ENCODE measurements at regions not wholly inside any gene's neighbourhood (a gene's known extent, or its start where the extent isn't known, plus 50 kb on each side); places are given as distances from the start of the nearest gene placed in this dataset.

DNA sequence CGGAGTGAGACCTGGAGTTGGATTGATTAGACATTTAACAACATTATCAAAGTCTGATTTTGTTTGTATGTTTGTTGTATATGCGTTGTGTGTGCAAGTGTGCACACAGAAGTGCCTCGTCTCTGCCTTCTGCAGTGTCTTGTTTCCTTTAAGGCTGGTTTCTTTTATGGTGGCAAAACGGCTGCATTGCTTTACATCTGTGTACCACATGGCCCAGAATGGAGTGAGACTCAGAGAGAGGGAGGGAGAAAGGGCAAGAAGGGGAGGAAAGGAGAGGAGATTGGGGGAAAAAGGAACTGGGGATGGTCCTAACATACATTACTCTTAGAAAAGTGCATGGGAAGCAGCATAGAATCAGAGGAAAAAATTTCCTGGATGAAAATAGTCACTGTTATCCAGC, 99.7 kb upstream of the WLS start:
- no peaks in the 10 kb centered on the region for H3K9me3 ChIP-seq (ENCODE audit: insufficient read depth, low read depth, low read length)
- Mint-ChIP-seq H3K4me1 (ENCODE audit: low read depth, unreplicated experiment) (peaks cover 23% of the 10 kb centered on the region), H3K4me3 (ENCODE audit: unreplicated experiment) (no peak overlapping the region), H3K27me3 (ENCODE audit: low read depth, unreplicated experiment) (no peaks in the 10 kb centered on the region), H3K27ac (ENCODE audit: unreplicated experiment) (no peak overlapping the region), H3K9me3 (ENCODE audit: unreplicated experiment) (no peaks in the 10 kb centered on the region), H3K36me3 (ENCODE audit: low read depth, unreplicated experiment) (no peaks in the 10 kb centered on the region)
- H3K9ac ChIP-seq (ENCODE audit: low read length), result no peak overlapping the region
- FAIRE-seq (no peak), DNase-seq (ENCODE audit: low read depth) (no peak)
- no peak for TF ChIP-seq CTCF (IDR thresholded peaks at IDR 0.05; ENCODE audit: insufficient read depth, low read depth, low read length)
- TF ChIP-seq EZH2 (IDR thresholded peaks at IDR 0.05; ENCODE audit: insufficient read depth, low read length), result no peak
- no peaks in the 10 kb centered on the region for H4K20me1 ChIP-seq (ENCODE audit: insufficient read depth, low read length)
- H3K4me2 ChIP-seq (ENCODE audit: low read length), result peak overlapping the region; percentile 66
- H3K36me3 ChIP-seq (ENCODE audit: insufficient read depth, low read length), result no peaks in the 10 kb centered on the region
- no peak overlapping the region for H2AFZ ChIP-seq (ENCODE audit: low read depth, low read length)
- H3K4me1 ChIP-seq (ENCODE audit: insufficient read depth, low read length), result peaks cover 29% of the 10 kb centered on the region
- no peaks in the 10 kb centered on the region for H3K79me2 ChIP-seq (ENCODE audit: insufficient read depth, low read length)
- peak overlapping the region; percentile 70 for H3K27ac ChIP-seq (ENCODE audit: low read depth, low read length)
- peaks cover 7% of the 10 kb centered on the region for H3K27me3 ChIP-seq (ENCODE audit: insufficient read depth, low read length)
- no peak overlapping the region for H3K4me3 ChIP-seq (ENCODE audit: insufficient read depth, low read depth, low read length)

DNA sequence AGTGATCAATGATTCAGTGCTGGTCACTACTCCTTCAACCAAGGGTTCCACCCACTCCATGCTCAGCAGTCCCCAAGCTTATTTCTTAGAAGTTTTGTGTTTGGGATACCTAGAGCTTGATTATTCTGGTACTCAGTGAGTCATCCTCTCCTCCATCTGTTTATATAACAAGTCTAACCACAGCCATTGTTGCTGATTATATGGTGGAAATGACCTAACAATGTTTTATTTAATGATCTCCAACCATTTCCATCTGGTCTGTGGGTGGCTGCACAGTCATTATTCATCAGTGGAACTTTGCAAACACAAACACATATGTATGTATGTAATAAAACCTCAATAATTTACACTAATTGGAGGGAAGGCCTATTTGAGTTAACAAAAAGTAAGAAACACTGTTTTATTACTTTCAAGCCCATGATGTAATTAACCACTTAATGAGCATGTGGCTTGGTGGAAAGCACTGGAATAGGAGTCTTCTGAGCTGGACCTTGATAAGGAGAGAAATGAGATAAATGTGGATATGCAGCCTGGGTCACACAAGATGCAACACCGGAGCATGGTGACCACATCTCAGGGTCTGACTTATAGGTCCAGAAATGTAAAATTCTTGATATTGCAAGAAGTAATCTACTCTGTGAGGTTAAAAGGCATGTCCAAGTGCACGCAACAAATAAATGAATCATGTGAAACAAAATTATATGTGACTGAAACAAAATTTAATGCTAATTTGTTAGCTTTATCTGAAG, 99.0 kb upstream of the WLS start:
- H3K4me1 Mint-ChIP-seq (ENCODE audit: low read depth, unreplicated experiment), result peaks cover 23% of the 10 kb centered on the region
- peaks cover 29% of the 10 kb centered on the region for H3K4me1 ChIP-seq (ENCODE audit: insufficient read depth, low read length)
- H2AFZ ChIP-seq (ENCODE audit: low read depth, low read length), result no peak overlapping the region
- no peak overlapping the region for H3K9ac ChIP-seq (ENCODE audit: low read length)
- no peak overlapping the region for H3K4me3 ChIP-seq (ENCODE audit: insufficient read depth, low read depth, low read length)
- FAIRE-seq (peak; percentile 95), DNase-seq (ENCODE audit: low read depth) (peak; percentile 98)
- H3K9me3 ChIP-seq (ENCODE audit: insufficient read depth, low read depth, low read length), result no peaks in the 10 kb centered on the region
- peaks cover 10% of the 10 kb centered on the region for H3K27me3 ChIP-seq (ENCODE audit: insufficient read depth, low read length)
- H3K9me3 Mint-ChIP-seq (ENCODE audit: unreplicated experiment), result no peaks in the 10 kb centered on the region
- peak overlapping the region; percentile 70 for H3K27ac ChIP-seq (ENCODE audit: low read depth, low read length)
- H3K27ac Mint-ChIP-seq (ENCODE audit: unreplicated experiment), result no peak overlapping the region
- H3K36me3 ChIP-seq (ENCODE audit: insufficient read depth, low read length), result no peaks in the 10 kb centered on the region
- peak overlapping the region; percentile 66 for H3K4me2 ChIP-seq (ENCODE audit: low read length)
- H3K79me2 ChIP-seq (ENCODE audit: insufficient read depth, low read length), result no peaks in the 10 kb centered on the region
- no peak overlapping the region for H3K4me3 Mint-ChIP-seq (ENCODE audit: unreplicated experiment)
- no peaks in the 10 kb centered on the region for H3K27me3 Mint-ChIP-seq (ENCODE audit: low read depth, unreplicated experiment)
- TF ChIP-seq CTCF (IDR thresholded peaks at IDR 0.05; ENCODE audit: insufficient read depth, low read depth, low read length) (no peak), EZH2 (IDR thresholded peaks at IDR 0.05; ENCODE audit: insufficient read depth, low read length) (no peak)
- H3K36me3 Mint-ChIP-seq (ENCODE audit: low read depth, unreplicated experiment), result no peaks in the 10 kb centered on the region
- H4K20me1 ChIP-seq (ENCODE audit: insufficient read depth, low read length), result no peaks in the 10 kb centered on the region

GRCh38 chr1:68330391-68330790, 98.1 kb upstream of the WLS start:
- H3K27ac Mint-ChIP-seq (ENCODE audit: unreplicated experiment), result no peak overlapping the region
- no peaks in the 10 kb centered on the region for H3K27me3 Mint-ChIP-seq (ENCODE audit: low read depth, unreplicated experiment)
- H4K20me1 ChIP-seq (ENCODE audit: insufficient read depth, low read length), result no peaks in the 10 kb centered on the region
- no peak overlapping the region for H3K4me3 Mint-ChIP-seq (ENCODE audit: unreplicated experiment)
- H3K9ac ChIP-seq (ENCODE audit: low read length), result no peak overlapping the region
- FAIRE-seq (no peak), DNase-seq (ENCODE audit: low read depth) (no peak)
- H3K9me3 Mint-ChIP-seq (ENCODE audit: unreplicated experiment), result peaks cover 2% of the 10 kb centered on the region
- TF ChIP-seq CTCF (IDR thresholded peaks at IDR 0.05; ENCODE audit: insufficient read depth, low read depth, low read length) (no peak), EZH2 (IDR thresholded peaks at IDR 0.05; ENCODE audit: insufficient read depth, low read length) (no peak)
- H2AFZ ChIP-seq (ENCODE audit: low read depth, low read length), result no peak overlapping the region
- peak overlapping the region; percentile 8 for H3K4me2 ChIP-seq (ENCODE audit: low read length)
- no peaks in the 10 kb centered on the region for H3K9me3 ChIP-seq (ENCODE audit: insufficient read depth, low read depth, low read length)
- H3K4me1 Mint-ChIP-seq (ENCODE audit: low read depth, unreplicated experiment), result peaks cover 23% of the 10 kb centered on the region
- H3K36me3 ChIP-seq (ENCODE audit: insufficient read depth, low read length), result no peaks in the 10 kb centered on the region
- H3K4me3 ChIP-seq (ENCODE audit: insufficient read depth, low read depth, low read length), result no peak overlapping the region
- peak overlapping the region; percentile 36 for H3K27ac ChIP-seq (ENCODE audit: low read depth, low read length)
- H3K4me1 ChIP-seq (ENCODE audit: insufficient read depth, low read length), result peaks cover 29% of the 10 kb centered on the region
- H3K79me2 ChIP-seq (ENCODE audit: insufficient read depth, low read length), result no peaks in the 10 kb centered on the region
- H3K27me3 ChIP-seq (ENCODE audit: insufficient read depth, low read length), result peaks cover 11% of the 10 kb centered on the region
- H3K36me3 Mint-ChIP-seq (ENCODE audit: low read depth, unreplicated experiment), result no peaks in the 10 kb centered on the region

All from astrocyte (in vitro differentiated cells and primary cell).